IMR-90 (cell line): ENCODE measurements at regions not wholly inside any gene's neighbourhood (a gene's known extent, or its start where the extent isn't known, plus 50 kb on each side); places are given as distances from the start of the nearest gene placed in this dataset.

Experiments
- ATAC-seq: fragments of 200-7000 bp; cut with Tn5 transposase; 2 replicates; pipeline ENCODE4 v1.9.1; 2020; ENCODE audit warnings: low read depth, mild to moderate bottlenecking, moderate library complexity
- BruUV-seq: library from RNA; stranded (reverse); fragments of 400-500 nt; replicated peaks from 2 replicates; lab custom pipeline; 2021; lab: Mats Ljungman, UMichigan
- CTCF ChIA-PET: fragments of 300-600 bp; formaldehyde crosslinking; extraction: SDS; loops from one replicate; lab custom pipeline; 2021; ENCODE audit warnings: antibody characterized with exemption; lab: Yijun Ruan, JAX
- POLR2A ChIA-PET: fragments of 300-600 bp; sonication (Branson Sonifier 250); formaldehyde crosslinking; loops from one replicate; lab custom pipeline; 2022; ENCODE audit warnings: antibody characterized with exemption; ENCODE audit not compliant: unreplicated experiment; lab: Charles Lee
- DNase-seq: peaks from one replicate; pipeline ENCODE4 v3.0.0; 2013
- H2AFZ ChIP-seq: replicated peaks from 2 replicates; pipeline ENCODE3; 2013; ENCODE audit warnings: low read length, mild to moderate bottlenecking; ENCODE audit not compliant: poor library complexity
- H2AK5ac ChIP-seq: 2 replicates; pipeline ENCODE4 v1.6.1; 2013; ENCODE audit warnings: low read depth, low read length, inconsistent platforms
- H2AK9ac ChIP-seq: replicated peaks from 2 replicates; pipeline ENCODE3; 2013; ENCODE audit warnings: mild to moderate bottlenecking, low read depth, low read length, moderate library complexity; ENCODE audit not compliant: poor library complexity
- H2BK120ac ChIP-seq: 2 replicates; pipeline ENCODE4 v1.6.1; 2013; ENCODE audit warnings: low read depth, low read length, inconsistent platforms
- H2BK15ac ChIP-seq: 3 replicates; pipeline ENCODE4 v1.6.1; 2013; ENCODE audit warnings: low read depth, low read length, inconsistent platforms
- H2BK20ac ChIP-seq: 2 replicates; pipeline ENCODE4 v1.6.1; 2013; ENCODE audit warnings: low read depth, mild to moderate bottlenecking, inconsistent platforms, low read length, moderate library complexity
- H2BK5ac ChIP-seq: 2 replicates; pipeline ENCODE4 v1.6.1; 2013; ENCODE audit warnings: mild to moderate bottlenecking, low read depth, low read length, inconsistent platforms; ENCODE audit not compliant: poor library complexity, severe bottlenecking
- H3K14ac ChIP-seq: replicated peaks from 2 replicates; pipeline ENCODE4 v1.6.1; 2013; ENCODE audit warnings: low read depth, low read length, inconsistent platforms
- H3K18ac ChIP-seq: 2 replicates; pipeline ENCODE4 v1.6.1; 2013; ENCODE audit warnings: low read depth, low read length, control low read depth
- H3K23ac ChIP-seq: 2 replicates; pipeline ENCODE4 v1.6.1; 2013; ENCODE audit warnings: low read depth, low read length, inconsistent platforms
- H3K27ac ChIP-seq: 2 replicates; pipeline ENCODE4 v1.5.1; 2013; ENCODE audit warnings: mild to moderate bottlenecking, control low read depth, low read length; ENCODE audit not compliant: insufficient read depth
- H3K27me3 ChIP-seq: 2 replicates; pipeline ENCODE4 v1.6.1; 2013; ENCODE audit warnings: low read length; ENCODE audit not compliant: control insufficient read depth, insufficient read depth
- H3K36me3 ChIP-seq: 2 replicates; pipeline ENCODE4 v1.6.1; 2013; ENCODE audit warnings: low read length, mixed read lengths; ENCODE audit not compliant: control insufficient read depth, insufficient read depth
- H3K4ac ChIP-seq: 2 replicates; pipeline ENCODE4 v1.6.1; 2013; ENCODE audit warnings: low read depth, low read length, inconsistent platforms
- H3K4me1 ChIP-seq: 2 replicates; pipeline ENCODE4 v1.6.1; 2013; ENCODE audit warnings: low read length, mixed read lengths; ENCODE audit not compliant: control insufficient read depth, insufficient read depth
- H3K4me2 ChIP-seq: 2 replicates; pipeline ENCODE4 v1.6.1; 2013; ENCODE audit warnings: low read depth, mild to moderate bottlenecking, control low read depth, low read length, moderate library complexity
- H3K4me3 ChIP-seq: 2 replicates; pipeline ENCODE4 v1.5.1; 2013; ENCODE audit warnings: low read depth, mild to moderate bottlenecking, control low read depth, low read length, moderate library complexity; ENCODE audit not compliant: insufficient read depth
- H3K56ac ChIP-seq: 2 replicates; pipeline ENCODE4 v1.6.1; 2013; ENCODE audit warnings: low read length, inconsistent platforms; ENCODE audit not compliant: insufficient read depth; ENCODE audit errors: extremely low read depth
- H3K79me1 ChIP-seq, 2 experiments: 2 replicates each; pipeline ENCODE4 v1.6.1; 2013; ENCODE audit warnings: low read length in 2 of 2, inconsistent platforms in 1 of 2, low read depth in 1 of 2
- H3K9ac ChIP-seq: 2 replicates; pipeline ENCODE4 v1.6.1; 2013; ENCODE audit warnings: low read depth, low read length, control low read depth
- H3K9me1 ChIP-seq: 2 replicates; pipeline ENCODE4 v1.6.1; 2013; ENCODE audit warnings: low read length, inconsistent platforms; ENCODE audit not compliant: insufficient read depth
- H3K9me3 ChIP-seq: 2 replicates; pipeline ENCODE4 v1.6.1; 2013; ENCODE audit warnings: low read length; ENCODE audit not compliant: control insufficient read depth, insufficient read depth
- H4K20me1 ChIP-seq: 2 replicates; pipeline ENCODE4 v1.6.1; 2013; ENCODE audit warnings: low read length, inconsistent platforms; ENCODE audit not compliant: insufficient read depth
- H4K5ac ChIP-seq: 2 replicates; pipeline ENCODE4 v1.6.1; 2013; ENCODE audit warnings: mild to moderate bottlenecking, low read depth, low read length, control low read depth
- H4K8ac ChIP-seq, 2 experiments: 2 replicates each; pipeline ENCODE4 v1.6.1; 2013; ENCODE audit warnings: low read depth in 2 of 2, low read length in 2 of 2, control low read depth in 1 of 2, inconsistent platforms in 1 of 2
- H4K91ac ChIP-seq: 2 replicates; pipeline ENCODE4 v1.6.1; 2013; ENCODE audit warnings: low read depth, low read length, inconsistent platforms; ENCODE audit not compliant: insufficient read depth
- FOS ChIP-seq: fragments of 150-350 bp; IDR thresholded peaks from 2 replicates; pipeline ENCODE4 v1.6.1; 2016; ENCODE audit warnings: low read depth, low read length
- MXI1 ChIP-seq: IDR thresholded peaks from 2 replicates; pipeline ENCODE4 v1.6.1; 2012; ENCODE audit warnings: low read depth, mild to moderate bottlenecking, low read length, moderate library complexity, borderline replicate concordance
- POLR2A ChIP-seq: IDR thresholded peaks from 2 replicates; pipeline ENCODE4 v1.6.1; 2012; ENCODE audit warnings: mild to moderate bottlenecking, low read depth, low read length
- USF2 ChIP-seq: fragments of 150-350 bp; IDR thresholded peaks from 2 replicates; pipeline ENCODE4 v1.6.1; 2017; ENCODE audit warnings: mild to moderate bottlenecking, antibody characterized with exemption, low read length, low read depth
- WGBS, 2 experiments: methylation state at CpG; one replicate each; pipeline versions ENCODE4 v1.1.5 to v1.1.7; 2013; ENCODE audit warnings: missing lambda C conversion rate in 2 of 2; ENCODE audit not compliant: insufficient read length in 1 of 2; ENCODE audit errors: extremely low coverage in 2 of 2; 5-methylcytosine and 5-hydroxymethylcytosine counted together
- dilution Hi-C: fragments of 300-500 bp; cut with HindIII; formaldehyde crosslinking; loops from one replicate; pipeline ENCODE4 v1.14.3; 2018; ENCODE audit warnings: low sequenced_read_pairs; ENCODE audit not compliant: unreplicated experiment
- in situ Hi-C: fragments of 300-500 bp; cut with MboI; formaldehyde crosslinking; loops from 3 replicates; pipeline ENCODE4 v1.14.3; 2019; ENCODE audit warnings: low sequenced_read_pairs, inconsistent platforms, mixed read lengths
- intact Hi-C: fragments of 100-400 bp; cut with micrococcal nuclease; formaldehyde crosslinking; loops from 2 replicates; pipeline ENCODE4 v1.10.0; 2022

DNA sequence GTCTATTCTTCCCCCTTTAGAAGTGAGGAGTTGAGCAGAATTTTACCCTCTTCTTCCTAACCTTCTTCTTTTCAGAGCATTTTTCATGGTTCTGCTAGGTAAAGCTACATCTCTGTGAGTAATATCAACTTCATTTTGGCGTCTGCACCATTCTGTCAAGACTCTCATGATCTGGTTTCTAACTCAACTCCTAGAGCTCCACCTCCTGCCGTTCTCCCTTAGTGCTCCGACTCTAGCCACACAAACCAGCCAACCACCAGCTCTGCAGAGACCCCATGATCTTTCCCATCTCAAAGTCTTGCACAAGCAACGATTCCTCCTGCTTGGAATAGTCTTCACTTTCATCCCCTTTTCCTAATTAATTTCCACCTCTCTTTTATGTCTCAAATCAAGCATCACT is 193.9 kb upstream of the TMC3 start:
- H2BK120ac ChIP-seq: no peak overlapping the region
- no peak overlapping the region for H2AK5ac ChIP-seq
- no peak overlapping the region for H3K18ac ChIP-seq
- no peak overlapping the region for H3K4me3 ChIP-seq
- no peak overlapping the region for H4K5ac ChIP-seq
- no peak overlapping the region for H3K23ac ChIP-seq
- no peaks in the 10 kb centered on the region for H3K36me3 ChIP-seq
- in situ Hi-C loops (no loop called here), intact Hi-C loops (no loop called here), dilution Hi-C loops (no loop called here)
- 58% methylated on average over 2 of the region's 4 CpGs; no CpG with 5 or more reads in 1 of the 2 experiments for WGBS, 2 experiments
- no peak overlapping the region for H2BK5ac ChIP-seq
- H4K91ac ChIP-seq: no peak overlapping the region
- no peak for DNase-seq
- peaks cover 2% of the 10 kb centered on the region for H3K27me3 ChIP-seq
- no TSS peak for BruUV-seq
- H3K56ac ChIP-seq: no peak overlapping the region
- H2BK20ac ChIP-seq: no peak overlapping the region
- no peak overlapping the region for H4K8ac ChIP-seq
- H3K4me1 ChIP-seq: no peaks in the 10 kb centered on the region
- no peak overlapping the region for H3K4ac ChIP-seq
- H3K27ac ChIP-seq: no peak overlapping the region
- no peak overlapping the region for H2BK15ac ChIP-seq
- no peak overlapping the region for H3K9ac ChIP-seq
- POLR2A ChIA-PET: no interaction called here
- no peak for ATAC-seq
- no peak overlapping the region for H3K4me2 ChIP-seq
- no peak overlapping the region for H3K14ac ChIP-seq
- no peaks in the 10 kb centered on the region for H3K9me1 ChIP-seq
- no peaks in the 10 kb centered on the region for H3K79me1 ChIP-seq
- no peak overlapping the region for H2AK9ac ChIP-seq
- CTCF ChIA-PET: no interaction called here
- TF ChIP-seq USF2 (no peak), MXI1 (no peak), FOS (no peak), POLR2A (no peak)
- no peak overlapping the region for H2AFZ ChIP-seq
- no peaks in the 10 kb centered on the region for H4K20me1 ChIP-seq
- H3K9me3 ChIP-seq: no peaks in the 10 kb centered on the region
